GM12878 (cell line): ENCODE measurements at regions not wholly inside any gene's neighbourhood (a gene's known extent, or its start where the extent isn't known, plus 50 kb on each side); places are given as distances from the start of the nearest gene placed in this dataset.

ENCODE experiments used
- ATAC-seq: fragments of 200-7000 bp; cut with Tn5 transposase; 3 replicates; pipeline ENCODE4 v1.9.1; 2020; ENCODE audit warnings: mild to moderate bottlenecking, moderate library complexity
- BruUV-seq: library from RNA; stranded (reverse); fragments of 400-500 nt; replicated peaks from 2 replicates; lab custom pipeline; 2021; lab: Mats Ljungman, UMichigan
- CTCF ChIA-PET: fragments of 300-600 bp; sonication (Branson Sonifier 250); formaldehyde crosslinking; extraction: SDS; loops from one replicate; lab custom pipeline; 2021; ENCODE audit warnings: inconsistent platforms; lab: Yijun Ruan, JAX
- POLR2A ChIA-PET: fragments of 350-600 bp; formaldehyde crosslinking; extraction: SDS; loops from one replicate; lab custom pipeline; 2021; ENCODE audit warnings: inconsistent platforms; lab: Charles Lee
- RAD21 ChIA-PET: fragments of 300-600 bp; sonication (Branson Sonifier 250); formaldehyde crosslinking; loops from one replicate; lab custom pipeline; 2023; ENCODE audit warnings: antibody characterized with exemption; ENCODE audit not compliant: unreplicated experiment; lab: Charles Lee
- SMC1A ChIA-PET: fragments of 300-600 bp; sonication (Branson Sonifier 250); formaldehyde crosslinking; loops from one replicate; lab custom pipeline; 2023; ENCODE audit not compliant: unreplicated experiment, uncharacterized antibody; lab: Charles Lee
- DNase-seq: peaks from one replicate; pipeline ENCODE4 v3.0.0-alpha.2; 2011; ENCODE audit warnings: low read depth, low spot score
- FAIRE-seq: peaks from 3 replicates; lab custom pipeline; 2011; peaks lifted over from hg19 to GRCh38; lab: Jason Lieb, UNC
- H2AFZ ChIP-seq: 2 replicates; pipeline ENCODE4 v1.6.0; 2011; ENCODE audit warnings: low read depth, low read length, control low read depth; ENCODE audit not compliant: control insufficient read depth
- H3K27ac ChIP-seq: 2 replicates; pipeline ENCODE4 v1.5.1; 2011; ENCODE audit warnings: control low read depth; ENCODE audit not compliant: control insufficient read depth, insufficient read depth
- H3K27me3 ChIP-seq, 2 experiments: replicated peaks in 1 of 2; 2 replicates each; pipeline versions ENCODE4 v1.6.0 to v1.6.1; 2011; ENCODE audit warnings: low read length in 1 of 2; ENCODE audit not compliant: control insufficient read depth in 2 of 2, insufficient read depth in 2 of 2
- H3K36me3 ChIP-seq, 2 experiments: 2 replicates each; pipeline ENCODE4 v1.5.1; 2011; ENCODE audit warnings: low read length in 1 of 2; ENCODE audit not compliant: control insufficient read depth in 2 of 2, insufficient read depth in 2 of 2
- H3K4me1 ChIP-seq: 2 replicates; pipeline ENCODE4 v1.6.1; 2011; ENCODE audit warnings: mild to moderate bottlenecking, low read length, moderate library complexity, mixed read lengths; ENCODE audit not compliant: control insufficient read depth, insufficient read depth
- H3K4me2 ChIP-seq: 2 replicates; pipeline ENCODE4 v1.6.0; 2011; ENCODE audit warnings: control low read depth; ENCODE audit not compliant: control insufficient read depth, insufficient read depth
- H3K4me3 ChIP-seq: fragments of 200-600 bp; sonication (generic); 2 replicates; pipeline ENCODE4 v1.5.1; 2016
- H3K79me2 ChIP-seq: 2 replicates; pipeline ENCODE4 v1.6.0; 2011; ENCODE audit warnings: low read length; ENCODE audit not compliant: control insufficient read depth, insufficient read depth
- H3K9ac ChIP-seq: 2 replicates; pipeline ENCODE4 v1.8.0; 2011; ENCODE audit warnings: low read length, control low read depth, mixed read lengths; ENCODE audit not compliant: control insufficient read depth, insufficient read depth
- H3K9me3 ChIP-seq: replicated peaks from 3 replicates; pipeline ENCODE4 v1.5.1; 2011; ENCODE audit warnings: mild to moderate bottlenecking, low read length; ENCODE audit not compliant: control insufficient read depth, insufficient read depth
- H4K20me1 ChIP-seq: 2 replicates; pipeline ENCODE4 v1.6.0; 2011; ENCODE audit not compliant: control insufficient read depth, insufficient read depth
- ATF7 ChIP-seq: fragments of 450-650 bp; IDR thresholded peaks from 2 replicates; pipeline ENCODE4 v1.6.1; 2016; ENCODE audit warnings: low read depth, mild to moderate bottlenecking
- CHD1 ChIP-seq: IDR thresholded peaks from 2 replicates; pipeline ENCODE4 v1.6.1; 2012; ENCODE audit warnings: low read depth, low read length, improper control_type of control experiment
- CHD2 ChIP-seq: IDR thresholded peaks from 2 replicates; pipeline ENCODE4 v1.6.1; 2011; ENCODE audit warnings: low read depth, low read length, improper control_type of control experiment, borderline replicate concordance
- EGR1 ChIP-seq, 2 experiments: IDR thresholded peaks; 1 replicate in 1 of 2; 2 replicates in 1 of 2; pipeline ENCODE4 v1.6.1; 2011 to 2012; ENCODE audit warnings: low read depth in 2 of 2, low read length in 2 of 2, borderline replicate concordance in 1 of 2, mild to moderate bottlenecking in 1 of 2, moderate library complexity in 1 of 2
- JUNB ChIP-seq: IDR thresholded peaks from 2 replicates; pipeline ENCODE4 v1.6.1; 2016; ENCODE audit warnings: antibody characterized with exemption, mild to moderate bottlenecking
- KAT2A ChIP-seq: conservative IDR thresholded peaks from 2 replicates; pipeline ENCODE4 v1.6.1; 2011; ENCODE audit warnings: low read depth, low read length; ENCODE audit not compliant: control insufficient read depth
- POLR2AphosphoS5 ChIP-seq: IDR thresholded peaks from 2 replicates; pipeline ENCODE4 v1.6.1; 2011; ENCODE audit warnings: mild to moderate bottlenecking, low read length, inconsistent platforms
- RELA ChIP-seq: fragments of 450-650 bp; IDR thresholded peaks from 2 replicates; pipeline ENCODE4 v1.8.0; 2014; ENCODE audit warnings: borderline replicate concordance; ENCODE audit not compliant: partially characterized antibody
- SPI1 ChIP-seq: IDR thresholded peaks from 2 replicates; pipeline ENCODE4 v1.6.1; 2011; ENCODE audit warnings: low read depth, mild to moderate bottlenecking, low read length, moderate library complexity, borderline replicate concordance; ENCODE audit not compliant: insufficient read depth
- SREBF1 ChIP-seq: IDR thresholded peaks from 2 replicates; pipeline ENCODE4 v1.6.1; 2012; ENCODE audit warnings: mild to moderate bottlenecking, low read length
- SRF ChIP-seq, 2 experiments: IDR thresholded peaks; 2 replicates each; pipeline ENCODE4 v1.6.1; 2011; ENCODE audit warnings: low read depth in 2 of 2, low read length in 2 of 2, mild to moderate bottlenecking in 1 of 2, moderate library complexity in 1 of 2
- TAF1 ChIP-seq: IDR thresholded peaks from 2 replicates; pipeline ENCODE4 v1.6.1; 2011; ENCODE audit warnings: mild to moderate bottlenecking, low read depth, low read length, borderline replicate concordance
- ZNF217 ChIP-seq: fragments of 450-650 bp; IDR thresholded peaks from 2 replicates; pipeline ENCODE4 v1.6.1; 2017; ENCODE audit warnings: antibody characterized with exemption, mild to moderate bottlenecking
- ZNF24 ChIP-seq: fragments of 450-650 bp; IDR thresholded peaks from 2 replicates; pipeline ENCODE4 v1.6.1; 2017; ENCODE audit warnings: antibody characterized with exemption, mild to moderate bottlenecking
- in situ Hi-C: fragments of 300-500 bp; cut with MboI; formaldehyde crosslinking; loops from 9 replicates; pipeline ENCODE4 v1.14.3; 2018; ENCODE audit warnings: mixed read lengths
- intact Hi-C: fragments of 100-400 bp; cut with micrococcal nuclease; formaldehyde crosslinking; loops from one replicate; pipeline ENCODE4 v1.14.2; 2022; ENCODE audit not compliant: unreplicated experiment
- TF ChIP-seq, protein P1 (sequence below): fragments of 150-350 bp; IDR thresholded peaks from 2 replicates; pipeline ENCODE4 v1.6.1; 2014; ENCODE audit warnings: mild to moderate bottlenecking, low read depth, low read length
- TF ChIP-seq, protein P2 (sequence below): fragments of 450-650 bp; formaldehyde crosslinking; IDR thresholded peaks from 2 replicates; pipeline ENCODE4 v1.4.0; 2020; ENCODE audit warnings: mild to moderate bottlenecking, moderate library complexity
- TF ChIP-seq, protein P3 (sequence below): fragments of 450-650 bp; formaldehyde crosslinking; IDR thresholded peaks from 2 replicates; pipeline ENCODE4 v1.5.0; 2022; ENCODE audit warnings: mild to moderate bottlenecking, missing genetic modification characterization

DNA sequence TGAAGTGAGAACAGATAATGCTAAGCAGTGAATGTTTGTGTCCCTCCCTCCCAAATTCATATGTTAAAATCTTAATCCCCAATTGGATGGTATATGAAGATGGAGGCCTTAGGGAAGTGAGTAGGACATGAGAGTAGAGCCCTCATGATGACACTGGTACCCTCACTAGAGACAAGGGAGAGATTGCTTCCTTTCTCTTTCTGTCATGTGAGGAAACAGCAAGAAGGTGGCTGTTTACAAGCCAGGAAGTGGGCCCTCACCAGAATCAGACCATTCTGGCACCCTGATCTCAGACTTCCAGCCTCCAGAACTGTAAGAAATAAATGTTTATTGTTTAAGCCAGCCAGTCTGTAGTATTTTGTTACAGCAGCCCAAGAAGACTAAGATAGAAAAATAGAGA lies 209.5 kb downstream of the SATB1 start:
- ATAC-seq (peak; percentile 24; the same call in 2 of the 3 replicates), DNase-seq (no peak), FAIRE-seq (no peak)
- H3K4me3 ChIP-seq: no peak overlapping the region
- H3K9me3 ChIP-seq: no peaks in the 10 kb centered on the region
- no peak overlapping the region for H3K4me2 ChIP-seq
- intact Hi-C loops: no loop called here
- RAD21 ChIA-PET: no interaction called here
- no peaks in the 10 kb centered on the region for H3K36me3 ChIP-seq
- in situ Hi-C loops: no loop called here
- no peak overlapping the region for H2AFZ ChIP-seq
- CTCF ChIA-PET: no interaction called here
- SMC1A ChIA-PET: interaction anchor here (1.3 kb wide), 1 partner anchor 11 kb away, joined by 3 read pairs; no protein-coding TSS in a partner anchor
- H4K20me1 ChIP-seq: no peaks in the 10 kb centered on the region
- TF ChIP-seq TAF1 (no peak), ZNF217 (no peak), SPI1 (no peak), ATF7 (no peak), SREBF1 (no peak), CHD2 (no peak), RELA (no peak), JUNB (no peak), SRF (IDR thresholded peaks at IDR 0.05; ENCODE audit: low read depth in 2 of 2, low read length in 2 of 2) (no peak), EGR1 (IDR thresholded peaks at IDR 0.05; ENCODE audit: borderline replicate concordance in 1 of 2, low read depth in 2 of 2, low read length in 2 of 2) (no peak), ZNF24 (no peak), KAT2A (no peak), POLR2AphosphoS5 (no peak), CHD1 (no peak)
- TF ChIP-seq, protein P1, sequence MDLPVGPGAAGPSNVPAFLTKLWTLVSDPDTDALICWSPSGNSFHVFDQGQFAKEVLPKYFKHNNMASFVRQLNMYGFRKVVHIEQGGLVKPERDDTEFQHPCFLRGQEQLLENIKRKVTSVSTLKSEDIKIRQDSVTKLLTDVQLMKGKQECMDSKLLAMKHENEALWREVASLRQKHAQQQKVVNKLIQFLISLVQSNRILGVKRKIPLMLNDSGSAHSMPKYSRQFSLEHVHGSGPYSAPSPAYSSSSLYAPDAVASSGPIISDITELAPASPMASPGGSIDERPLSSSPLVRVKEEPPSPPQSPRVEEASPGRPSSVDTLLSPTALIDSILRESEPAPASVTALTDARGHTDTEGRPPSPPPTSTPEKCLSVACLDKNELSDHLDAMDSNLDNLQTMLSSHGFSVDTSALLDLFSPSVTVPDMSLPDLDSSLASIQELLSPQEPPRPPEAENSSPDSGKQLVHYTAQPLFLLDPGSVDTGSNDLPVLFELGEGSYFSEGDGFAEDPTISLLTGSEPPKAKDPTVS: no peak
- TF ChIP-seq, protein P2, sequence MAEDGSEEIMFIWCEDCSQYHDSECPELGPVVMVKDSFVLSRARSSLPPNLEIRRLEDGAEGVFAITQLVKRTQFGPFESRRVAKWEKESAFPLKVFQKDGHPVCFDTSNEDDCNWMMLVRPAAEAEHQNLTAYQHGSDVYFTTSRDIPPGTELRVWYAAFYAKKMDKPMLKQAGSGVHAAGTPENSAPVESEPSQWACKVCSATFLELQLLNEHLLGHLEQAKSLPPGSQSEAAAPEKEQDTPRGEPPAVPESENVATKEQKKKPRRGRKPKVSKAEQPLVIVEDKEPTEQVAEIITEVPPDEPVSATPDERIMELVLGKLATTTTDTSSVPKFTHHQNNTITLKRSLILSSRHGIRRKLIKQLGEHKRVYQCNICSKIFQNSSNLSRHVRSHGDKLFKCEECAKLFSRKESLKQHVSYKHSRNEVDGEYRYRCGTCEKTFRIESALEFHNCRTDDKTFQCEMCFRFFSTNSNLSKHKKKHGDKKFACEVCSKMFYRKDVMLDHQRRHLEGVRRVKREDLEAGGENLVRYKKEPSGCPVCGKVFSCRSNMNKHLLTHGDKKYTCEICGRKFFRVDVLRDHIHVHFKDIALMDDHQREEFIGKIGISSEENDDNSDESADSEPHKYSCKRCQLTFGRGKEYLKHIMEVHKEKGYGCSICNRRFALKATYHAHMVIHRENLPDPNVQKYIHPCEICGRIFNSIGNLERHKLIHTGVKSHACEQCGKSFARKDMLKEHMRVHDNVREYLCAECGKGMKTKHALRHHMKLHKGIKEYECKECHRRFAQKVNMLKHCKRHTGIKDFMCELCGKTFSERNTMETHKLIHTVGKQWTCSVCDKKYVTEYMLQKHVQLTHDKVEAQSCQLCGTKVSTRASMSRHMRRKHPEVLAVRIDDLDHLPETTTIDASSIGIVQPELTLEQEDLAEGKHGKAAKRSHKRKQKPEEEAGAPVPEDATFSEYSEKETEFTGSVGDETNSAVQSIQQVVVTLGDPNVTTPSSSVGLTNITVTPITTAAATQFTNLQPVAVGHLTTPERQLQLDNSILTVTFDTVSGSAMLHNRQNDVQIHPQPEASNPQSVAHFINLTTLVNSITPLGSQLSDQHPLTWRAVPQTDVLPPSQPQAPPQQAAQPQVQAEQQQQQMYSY (CRISPR knock-in tag): no peak
- TF ChIP-seq, protein P3, sequence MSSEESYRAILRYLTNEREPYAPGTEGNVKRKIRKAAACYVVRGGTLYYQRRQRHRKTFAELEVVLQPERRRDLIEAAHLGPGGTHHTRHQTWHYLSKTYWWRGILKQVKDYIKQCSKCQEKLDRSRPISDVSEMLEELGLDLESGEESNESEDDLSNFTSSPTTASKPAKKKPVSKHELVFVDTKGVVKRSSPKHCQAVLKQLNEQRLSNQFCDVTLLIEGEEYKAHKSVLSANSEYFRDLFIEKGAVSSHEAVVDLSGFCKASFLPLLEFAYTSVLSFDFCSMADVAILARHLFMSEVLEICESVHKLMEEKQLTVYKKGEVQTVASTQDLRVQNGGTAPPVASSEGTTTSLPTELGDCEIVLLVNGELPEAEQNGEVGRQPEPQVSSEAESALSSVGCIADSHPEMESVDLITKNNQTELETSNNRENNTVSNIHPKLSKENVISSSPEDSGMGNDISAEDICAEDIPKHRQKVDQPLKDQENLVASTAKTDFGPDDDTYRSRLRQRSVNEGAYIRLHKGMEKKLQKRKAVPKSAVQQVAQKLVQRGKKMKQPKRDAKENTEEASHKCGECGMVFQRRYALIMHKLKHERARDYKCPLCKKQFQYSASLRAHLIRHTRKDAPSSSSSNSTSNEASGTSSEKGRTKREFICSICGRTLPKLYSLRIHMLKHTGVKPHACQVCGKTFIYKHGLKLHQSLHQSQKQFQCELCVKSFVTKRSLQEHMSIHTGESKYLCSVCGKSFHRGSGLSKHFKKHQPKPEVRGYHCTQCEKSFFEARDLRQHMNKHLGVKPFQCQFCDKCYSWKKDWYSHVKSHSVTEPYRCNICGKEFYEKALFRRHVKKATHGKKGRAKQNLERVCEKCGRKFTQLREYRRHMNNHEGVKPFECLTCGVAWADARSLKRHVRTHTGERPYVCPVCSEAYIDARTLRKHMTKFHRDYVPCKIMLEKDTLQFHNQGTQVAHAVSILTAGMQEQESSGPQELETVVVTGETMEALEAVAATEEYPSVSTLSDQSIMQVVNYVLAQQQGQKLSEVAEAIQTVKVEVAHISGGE (CRISPR knock-in tag): no peak
- POLR2A ChIA-PET: no interaction called here
- no peaks in the 10 kb centered on the region for H3K27me3 ChIP-seq
- no peak overlapping the region for H3K27ac ChIP-seq
- H3K4me1 ChIP-seq: no peaks in the 10 kb centered on the region
- H3K79me2 ChIP-seq: no peaks in the 10 kb centered on the region
- no TSS peak for BruUV-seq
- no peak overlapping the region for H3K9ac ChIP-seq
